ENCODE measurements at regions not wholly inside any gene's neighbourhood (a gene's known extent, or its start where the extent isn't known, plus 50 kb on each side); places are given as distances from the start of the nearest gene placed in this dataset.
A peak's percentile ranks its signal among the peaks of the same experiment; 100 is the strongest.

GRCh38 chr3:106533093-106533787 is 664.4 kb upstream of the CBLB start:
- no peak for DNase-seq (ENCODE audit: low read depth in 2 of 2)

GRCh38 chr3:106533788-106534160 is 665.0 kb upstream of the CBLB start:
- DNase-seq (ENCODE audit: low read depth in 2 of 2): no peak

- peak; percentile 13 to 30 for DNase-seq (ENCODE audit: low read depth in 2 of 2)
Measured at GRCh38 chr3:106534206-106534605, 665.4 kb upstream of the CBLB start.

GRCh38 chr3:106540743-106541142 is 671.9 kb upstream of the CBLB start:
- DNase-seq (ENCODE audit: low read depth in 2 of 2): no peak

GRCh38 chr3:106542101-106542769 is 673.4 kb upstream of the CBLB start:
- DNase-seq (ENCODE audit: low read depth in 2 of 2): no peak

- DNase-seq (ENCODE audit: low read depth in 2 of 2): no peak
Measured at GRCh38 chr3:106552351-106553043, 683.7 kb upstream of the CBLB start.

GRCh38 chr3:106560451-106560966 is 691.7 kb upstream of the CBLB start:
- DNase-seq (ENCODE audit: low read depth in 2 of 2): no peak

- no peak for DNase-seq (ENCODE audit: low read depth in 2 of 2)
Measured at GRCh38 chr3:106566277-106566676, 697.5 kb upstream of the CBLB start.

GRCh38 chr3:106570426-106570825 is 701.6 kb upstream of the CBLB start:
- no peak for DNase-seq (ENCODE audit: low read depth in 2 of 2)

- DNase-seq (ENCODE audit: low read depth in 2 of 2): no peak
Measured at GRCh38 chr3:106573605-106574004, 704.8 kb upstream of the CBLB start.

GRCh38 chr3:106575029-106575428 is 706.2 kb upstream of the CBLB start:
- DNase-seq (ENCODE audit: low read depth in 2 of 2): no peak

- no peak for DNase-seq (ENCODE audit: low read depth in 2 of 2)
Measured at GRCh38 chr3:106577241-106577640, 708.4 kb upstream of the CBLB start.

GRCh38 chr3:106578911-106579310 is 710.1 kb upstream of the CBLB start:
- no peak for DNase-seq (ENCODE audit: low read depth in 2 of 2)

- DNase-seq (ENCODE audit: low read depth in 2 of 2): no peak
Measured at GRCh38 chr3:106582151-106582550, 713.3 kb upstream of the CBLB start.

- no peak for DNase-seq (ENCODE audit: low read depth in 2 of 2)
Measured at GRCh38 chr3:106587551-106587950, 718.7 kb upstream of the CBLB start.

GRCh38 chr3:106588739-106589138 is 719.9 kb upstream of the CBLB start:
- DNase-seq (ENCODE audit: low read depth in 2 of 2): no peak

GRCh38 chr3:106589311-106589942 is 720.6 kb upstream of the CBLB start:
- no peak for DNase-seq (ENCODE audit: low read depth in 2 of 2)

- DNase-seq (ENCODE audit: low read depth in 2 of 2): no peak
Measured at GRCh38 chr3:106590216-106590615, 721.4 kb upstream of the CBLB start.

GRCh38 chr3:106593381-106593780 is 724.6 kb upstream of the CBLB start:
- no peak for DNase-seq (ENCODE audit: low read depth in 2 of 2)

- peak; percentile 44 to 61 for DNase-seq (ENCODE audit: low read depth in 2 of 2)
Measured at GRCh38 chr3:106609666-106610301, 741.0 kb upstream of the CBLB start.

GRCh38 chr3:106610362-106610959 is 741.6 kb upstream of the CBLB start:
- no peak for DNase-seq (ENCODE audit: low read depth in 2 of 2)
